MV-4-11 (cell line): ENCODE measurements at regions not wholly inside any gene's neighbourhood (a gene's known extent, or its start where the extent isn't known, plus 50 kb on each side); places are given as distances from the start of the nearest gene placed in this dataset.
"Not testable (repeated sequence)": the region's sequence is repeated elsewhere in the genome, so short reads cannot be mapped to it uniquely, and the experiment has no call there.

Experiments
- DNase-seq: peaks from one replicate; lab custom pipeline; 2025; lab: John Stamatoyannopoulos, UW

GRCh38 chr6:90463359-90463758 is 123.5 kb downstream of the MAP3K7 start:
- DNase-seq: no peak

- DNase-seq: no peak
Observed at GRCh38 chr6:90462102-90462501, 124.8 kb downstream of the MAP3K7 start.

- DNase-seq: no peak
Observed at GRCh38 chr6:90461383-90461782, 125.5 kb downstream of the MAP3K7 start.

GRCh38 chr6:90460051-90460450 is 126.8 kb downstream of the MAP3K7 start:
- DNase-seq: no peak

- DNase-seq: peak; percentile 70
Observed at GRCh38 chr6:90459225-90459758, 127.6 kb downstream of the MAP3K7 start.

GRCh38 chr6:90458353-90459224 is 128.3 kb downstream of the MAP3K7 start:
- DNase-seq: no peak

GRCh38 chr6:90457867-90458259 is 129.0 kb downstream of the MAP3K7 start:
- DNase-seq: no peak

- DNase-seq: not testable (repeated sequence)
Observed at GRCh38 chr6:90456997-90457866, 129.6 kb downstream of the MAP3K7 start.

- DNase-seq: no peak
Observed at GRCh38 chr6:90456001-90456400, 130.9 kb downstream of the MAP3K7 start.

GRCh38 chr6:90454836-90455427 is 131.9 kb downstream of the MAP3K7 start:
- DNase-seq: no peak

GRCh38 chr6:90450268-90450953 is 136.5 kb downstream of the MAP3K7 start:
- DNase-seq: no peak

- DNase-seq: no peak
Observed at GRCh38 chr6:90449311-90449710, 137.6 kb downstream of the MAP3K7 start.

- no peak for DNase-seq
Observed at GRCh38 chr6:90448836-90449235, 138.0 kb downstream of the MAP3K7 start.

GRCh38 chr6:90446164-90446563 is 140.7 kb downstream of the MAP3K7 start:
- DNase-seq: no peak

- no peak for DNase-seq
Observed at GRCh38 chr6:90445533-90446108, 141.3 kb downstream of the MAP3K7 start.

GRCh38 chr6:90444160-90444714 is 142.6 kb downstream of the MAP3K7 start:
- no peak for DNase-seq

GRCh38 chr6:90442366-90442765 is 144.5 kb downstream of the MAP3K7 start:
- DNase-seq: no peak

- DNase-seq: no peak
Observed at GRCh38 chr6:90440586-90441283, 144.1 kb upstream of the BACH2 start.

- DNase-seq: no peak
Observed at GRCh38 chr6:90439586-90439985, 142.9 kb upstream of the BACH2 start.

- no peak for DNase-seq
Observed at GRCh38 chr6:90436403-90436802, 139.8 kb upstream of the BACH2 start.
